Ascending aorta (tissue), 2 donors: ENCODE measurements at regions not wholly inside any gene's neighbourhood (a gene's known extent, or its start where the extent isn't known, plus 50 kb on each side); places are given as distances from the start of the nearest gene placed in this dataset.

Source experiments
- DNase-seq, 2 donors: peaks; one replicate each; pipeline ENCODE4 v3.0.0-alpha.2; 2019; ENCODE audit warnings: low spot score in 2 of 2
- H3K27ac ChIP-seq, 2 donors: fragments of 200-600 bp; sonication (generic); one replicate each; pipeline ENCODE4 v1.5.1; 2016 to 2017; ENCODE audit warnings: mild to moderate bottlenecking in 1 of 2
- H3K27me3 ChIP-seq: fragments of 200-600 bp; sonication (generic); one replicate; pipeline ENCODE4 v1.5.1; 2017
- H3K36me3 ChIP-seq, 2 donors: fragments of 200-600 bp; sonication (generic); one replicate each; pipeline ENCODE4 v1.5.1; 2016
- H3K4me1 ChIP-seq, 2 donors: fragments of 200-600 bp; sonication (generic); one replicate each; pipeline ENCODE4 v1.5.1; 2016 to 2017; ENCODE audit warnings: mild to moderate bottlenecking in 1 of 2
- H3K4me3 ChIP-seq, 2 donors: fragments of 200-600 bp; sonication (generic); one replicate each; pipeline ENCODE4 v1.5.1; 2016 to 2017; ENCODE audit warnings: mild to moderate bottlenecking in 1 of 2
- H3K9me3 ChIP-seq, 2 donors: fragments of 200-600 bp; sonication (generic); one replicate each; pipeline ENCODE4 v1.5.1; 2016
- CTCF ChIP-seq, 3 experiments: fragments of 200-600 bp in 2 of 3; fragments of 450-650 bp in 1 of 3; sonication (generic) in 2 of 3; IDR thresholded peaks; one replicate each; pipeline ENCODE4 v1.5.1; 2016 to 2019; ENCODE audit warnings: antibody characterized with exemption in 3 of 3, mild to moderate bottlenecking in 1 of 3, moderate library complexity in 1 of 3
- intact Hi-C: fragments of 100-400 bp; cut with DNase I; formaldehyde crosslinking; loops from one replicate; pipeline ENCODE4 v1.15.1; 2023

GRCh38 chr9:106502930-106503329 is 360.0 kb upstream of the ZNF462 start:
- H3K27ac ChIP-seq: no peak overlapping the region
- intact Hi-C loops: no loop called here
- TF ChIP-seq CTCF (IDR thresholded peaks at IDR 0.05): no peak
- no peaks in the 10 kb centered on the region for H3K36me3 ChIP-seq
- no peaks in the 10 kb centered on the region for H3K9me3 ChIP-seq
- no peak for DNase-seq
- no peaks in the 10 kb centered on the region for H3K27me3 ChIP-seq
- no peaks in the 10 kb centered on the region for H3K4me1 ChIP-seq
- no peak overlapping the region for H3K4me3 ChIP-seq

DNA sequence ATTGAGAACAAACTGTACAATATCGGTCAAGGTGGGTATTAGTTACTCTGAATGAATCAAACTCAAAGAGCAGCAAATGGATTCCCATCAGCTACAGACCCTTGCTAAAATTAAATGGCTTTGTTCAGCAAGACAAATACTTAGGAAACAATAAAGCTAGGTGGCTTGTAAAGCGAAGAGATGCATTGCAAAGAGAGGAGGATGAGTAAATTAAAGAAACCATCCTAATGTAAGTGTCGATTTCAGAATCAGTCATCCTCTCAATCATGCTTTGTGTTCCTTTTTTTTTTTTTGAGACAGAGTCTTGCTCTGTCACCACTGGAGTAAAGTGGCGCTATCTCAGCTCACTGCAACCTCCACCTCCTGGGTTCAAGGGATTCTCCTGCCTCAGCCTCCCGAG is 359.2 kb upstream of the ZNF462 start:
- TF ChIP-seq CTCF (IDR thresholded peaks at IDR 0.05): no peak
- DNase-seq: no peak
- Histone ChIP-seq H3K4me1 (no peaks in the 10 kb centered on the region), H3K9me3 (no peaks in the 10 kb centered on the region), H3K4me3 (no peak overlapping the region), H3K36me3 (no peaks in the 10 kb centered on the region), H3K27me3 (no peaks in the 10 kb centered on the region), H3K27ac (no peak overlapping the region)
- intact Hi-C loops: no loop called here

DNA sequence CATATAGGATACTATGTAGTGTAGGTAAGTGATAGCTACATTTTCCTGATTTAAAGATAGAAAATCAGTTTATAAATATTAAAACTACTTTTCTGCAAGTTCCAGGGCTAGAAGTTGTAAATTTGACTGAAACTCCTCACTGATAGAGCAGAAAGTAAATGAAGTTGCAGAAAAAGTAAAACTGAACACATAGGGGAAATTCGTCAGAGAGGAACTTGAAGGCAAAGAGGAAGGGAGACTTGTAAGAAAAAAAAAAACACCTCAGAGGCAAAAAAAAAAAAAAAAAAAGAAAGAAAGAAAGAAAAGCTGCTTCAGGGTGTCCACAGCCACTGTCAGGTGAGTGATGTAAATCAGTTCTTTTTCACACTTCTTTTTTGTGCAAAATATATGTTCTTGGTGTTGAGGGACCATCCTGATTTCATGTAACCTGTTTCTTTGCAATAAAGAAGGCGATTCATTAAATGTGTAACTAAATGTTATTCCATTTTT is 336.2 kb upstream of the ZNF462 start:
- H3K27me3 ChIP-seq: no peaks in the 10 kb centered on the region
- no peak overlapping the region for H3K4me3 ChIP-seq
- TF ChIP-seq CTCF (IDR thresholded peaks at IDR 0.05): no peak
- intact Hi-C loops: no loop called here
- DNase-seq: no peak
- H3K4me1 ChIP-seq: no peaks in the 10 kb centered on the region
- H3K27ac ChIP-seq: no peak overlapping the region
- no peaks in the 10 kb centered on the region for H3K36me3 ChIP-seq
- no peaks in the 10 kb centered on the region for H3K9me3 ChIP-seq

- H3K9me3 ChIP-seq: no peaks in the 10 kb centered on the region
- H3K27ac ChIP-seq: no peak overlapping the region
- no peaks in the 10 kb centered on the region for H3K27me3 ChIP-seq
Measured at GRCh38 chr9:106528158-106528557, 334.8 kb upstream of the ZNF462 start.

GRCh38 chr9:106529616-106530015 is 333.4 kb upstream of the ZNF462 start:
- H3K27ac ChIP-seq: no peak overlapping the region
- no peak for TF ChIP-seq CTCF (IDR thresholded peaks at IDR 0.05)
- no peak for DNase-seq
- intact Hi-C loops: no loop called here
- H3K4me3 ChIP-seq: no peak overlapping the region
- no peaks in the 10 kb centered on the region for H3K36me3 ChIP-seq
- no peaks in the 10 kb centered on the region for H3K9me3 ChIP-seq
- no peaks in the 10 kb centered on the region for H3K27me3 ChIP-seq
- H3K4me1 ChIP-seq: no peaks in the 10 kb centered on the region

More at GRCh38 chr9:106528158-106528557, 334.8 kb upstream of the ZNF462 start:
- no peaks in the 10 kb centered on the region for H3K4me1 ChIP-seq
- intact Hi-C loops: no loop called here
- no peak for DNase-seq
- no peak for TF ChIP-seq CTCF (IDR thresholded peaks at IDR 0.05)
- H3K4me3 ChIP-seq: no peak overlapping the region
- H3K36me3 ChIP-seq: no peaks in the 10 kb centered on the region

GRCh38 chr9:106531491-106531890 is 331.5 kb upstream of the ZNF462 start:
- no peaks in the 10 kb centered on the region for H3K27me3 ChIP-seq
- H3K9me3 ChIP-seq: no peaks in the 10 kb centered on the region
- no peak overlapping the region for H3K4me3 ChIP-seq
- no peaks in the 10 kb centered on the region for H3K4me1 ChIP-seq
- H3K27ac ChIP-seq: no peak overlapping the region
- DNase-seq: no peak
- no peak for TF ChIP-seq CTCF (IDR thresholded peaks at IDR 0.05)
- no peaks in the 10 kb centered on the region for H3K36me3 ChIP-seq
- intact Hi-C loops: no loop called here
